Endothelial cell (in vitro differentiated cells): ENCODE measurements at regions not wholly inside any gene's neighbourhood (a gene's known extent, or its start where the extent isn't known, plus 50 kb on each side); places are given as distances from the start of the nearest gene placed in this dataset.

Experiments used
- DNase-seq: peaks from one replicate; pipeline ENCODE4 v3.0.0; 2021; ENCODE audit warnings: low spot score
- H3K27ac Mint-ChIP-seq: one replicate; pipeline ENCODE4 v1.8.0; 2021; ENCODE audit warnings: mixed read lengths, inconsistent platforms; ENCODE audit not compliant: unreplicated experiment
- H3K27me3 Mint-ChIP-seq: one replicate; pipeline ENCODE4 v1.8.0; 2021; ENCODE audit warnings: mild to moderate bottlenecking, moderate library complexity, mixed read lengths, inconsistent platforms; ENCODE audit not compliant: unreplicated experiment
- H3K36me3 Mint-ChIP-seq: one replicate; pipeline ENCODE4 v1.8.0; 2021; ENCODE audit warnings: mild to moderate bottlenecking, low read depth, mixed read lengths, inconsistent platforms; ENCODE audit not compliant: unreplicated experiment
- H3K4me1 Mint-ChIP-seq: one replicate; pipeline ENCODE4 v1.8.0; 2021; ENCODE audit warnings: mild to moderate bottlenecking, mixed read lengths, inconsistent platforms; ENCODE audit not compliant: unreplicated experiment
- H3K4me3 Mint-ChIP-seq: one replicate; pipeline ENCODE4 v1.8.0; 2021; ENCODE audit warnings: mild to moderate bottlenecking, mixed read lengths, inconsistent platforms; ENCODE audit not compliant: unreplicated experiment
- H3K9me3 Mint-ChIP-seq: one replicate; pipeline ENCODE4 v1.8.0; 2021; ENCODE audit warnings: mixed read lengths, inconsistent platforms; ENCODE audit not compliant: unreplicated experiment
- CTCF ChIP-seq: fragments of 200-600 bp; sonication (generic); IDR thresholded peaks from one replicate; pipeline ENCODE4 v1.5.0; 2021; ENCODE audit warnings: antibody characterized with exemption; ENCODE audit not compliant: unreplicated experiment

- DNase-seq, result no peak
- no peak overlapping the region for H3K27ac Mint-ChIP-seq
- H3K36me3 Mint-ChIP-seq, result no peaks in the 10 kb centered on the region
- H3K4me3 Mint-ChIP-seq, result no peak overlapping the region
- no peaks in the 10 kb centered on the region for H3K4me1 Mint-ChIP-seq
- peaks cover 5% of the 10 kb centered on the region for H3K9me3 Mint-ChIP-seq
- no peak for TF ChIP-seq CTCF
- no peaks in the 10 kb centered on the region for H3K27me3 Mint-ChIP-seq
Observed at GRCh38 chr9:117979914-117980313, 275.7 kb downstream of the TLR4 start.

- no peak for TF ChIP-seq CTCF
- no peaks in the 10 kb centered on the region for H3K27me3 Mint-ChIP-seq
- peaks cover 5% of the 10 kb centered on the region for H3K9me3 Mint-ChIP-seq
- H3K27ac Mint-ChIP-seq, result no peak overlapping the region
- no peak overlapping the region for H3K4me3 Mint-ChIP-seq
- H3K36me3 Mint-ChIP-seq, result no peaks in the 10 kb centered on the region
- H3K4me1 Mint-ChIP-seq, result no peaks in the 10 kb centered on the region
- no peak for DNase-seq
Observed at GRCh38 chr9:117987945-117988344, 283.7 kb downstream of the TLR4 start.

GRCh38 chr9:117992006-117992405 lies 287.8 kb downstream of the TLR4 start:
- H3K27ac Mint-ChIP-seq, result no peak overlapping the region
- H3K27me3 Mint-ChIP-seq, result no peaks in the 10 kb centered on the region
- TF ChIP-seq CTCF, result no peak
- no peak overlapping the region for H3K4me3 Mint-ChIP-seq
- no peak for DNase-seq
- H3K9me3 Mint-ChIP-seq, result peaks cover 6% of the 10 kb centered on the region
- H3K36me3 Mint-ChIP-seq, result no peaks in the 10 kb centered on the region
- no peaks in the 10 kb centered on the region for H3K4me1 Mint-ChIP-seq

GRCh38 chr9:118000581-118000980 lies 296.4 kb downstream of the TLR4 start:
- Mint-ChIP-seq H3K27ac (no peak overlapping the region), H3K27me3 (no peaks in the 10 kb centered on the region), H3K36me3 (no peaks in the 10 kb centered on the region), H3K4me1 (no peaks in the 10 kb centered on the region), H3K9me3 (no peaks in the 10 kb centered on the region), H3K4me3 (no peak overlapping the region)
- DNase-seq, result no peak
- TF ChIP-seq CTCF, result no peak

- Mint-ChIP-seq H3K4me1 (peaks cover 2% of the 10 kb centered on the region), H3K27me3 (no peaks in the 10 kb centered on the region), H3K9me3 (no peaks in the 10 kb centered on the region), H3K36me3 (no peaks in the 10 kb centered on the region), H3K27ac (no peak overlapping the region), H3K4me3 (no peak overlapping the region)
- TF ChIP-seq CTCF, result no peak
- no peak for DNase-seq
Observed at GRCh38 chr9:118003240-118003639, 299.0 kb downstream of the TLR4 start.
